ENCODE measurements at regions not wholly inside any gene's neighbourhood (a gene's known extent, or its start where the extent isn't known, plus 50 kb on each side); places are given as distances from the start of the nearest gene placed in this dataset.

- no peaks in the 10 kb centered on the region for H3K9me3 ChIP-seq
- no peak overlapping the region for H3K27ac ChIP-seq
- no peaks in the 10 kb centered on the region for H3K27me3 ChIP-seq
- TF ChIP-seq CTCF (IDR thresholded peaks at IDR 0.05) (no peak), POLR2AphosphoS5 (IDR thresholded peaks at IDR 0.05) (no peak), POLR2A (IDR thresholded peaks at IDR 0.05) (no peak), EP300 (IDR thresholded peaks at IDR 0.05; ENCODE audit: low read depth) (no peak)
- intact Hi-C loops (cut with DNase I; ENCODE audit: low total_unique reads) (no loop called here), in situ Hi-C loops (cut with MboI; ENCODE audit: low pct_ligation_motif_present in 1 of 4, low pct_unique_long_range_greater_than_20kb in 1 of 4, low sequenced_read_pairs in 3 of 4) (no loop called here)
- H3K36me3 ChIP-seq, result no peaks in the 10 kb centered on the region
- H3K4me3 ChIP-seq, result no peak overlapping the region
- H3K4me1 ChIP-seq, result peaks cover 0 to 14% (median 4%) of the 10 kb centered on the region in 4 donors
- DNase-seq, result no peak
Measured at GRCh38 chr1:90206260-90206659, 211.3 kb downstream of the ZNF326 start.

GRCh38 chr1:90204780-90205179 lies 209.9 kb downstream of the ZNF326 start:
- no peak overlapping the region for H3K4me3 ChIP-seq
- H3K27ac ChIP-seq, result no peak overlapping the region
- DNase-seq, result no peak
- H3K4me1 ChIP-seq, result peaks cover 0 to 20% (median 7%) of the 10 kb centered on the region in 4 donors
- TF ChIP-seq CTCF (IDR thresholded peaks at IDR 0.05) (no peak), POLR2A (IDR thresholded peaks at IDR 0.05) (no peak), POLR2AphosphoS5 (IDR thresholded peaks at IDR 0.05) (no peak), EP300 (IDR thresholded peaks at IDR 0.05; ENCODE audit: low read depth) (no peak)
- intact Hi-C loops (cut with DNase I; ENCODE audit: low total_unique reads), result no loop called here
- no peaks in the 10 kb centered on the region for H3K36me3 ChIP-seq
- no peaks in the 10 kb centered on the region for H3K27me3 ChIP-seq
- no peaks in the 10 kb centered on the region for H3K9me3 ChIP-seq
- WGBS, 2 donors (ENCODE audit: low coverage in 1 of 2), result 86 to 88% methylated on average over 1 to 2 of the region's 2 CpGs
- in situ Hi-C loops (cut with MboI; ENCODE audit: low pct_ligation_motif_present in 1 of 4, low pct_unique_long_range_greater_than_20kb in 1 of 4, low sequenced_read_pairs in 3 of 4), result no loop called here

GRCh38 chr1:90204023-90204590 lies 209.2 kb downstream of the ZNF326 start:
- no peaks in the 10 kb centered on the region for H3K9me3 ChIP-seq
- TF ChIP-seq CTCF (IDR thresholded peaks at IDR 0.05) (no peak), EP300 (IDR thresholded peaks at IDR 0.05; ENCODE audit: low read depth) (no peak), POLR2A (IDR thresholded peaks at IDR 0.05) (no peak), POLR2AphosphoS5 (IDR thresholded peaks at IDR 0.05) (no peak)
- WGBS, 2 donors (ENCODE audit: low coverage in 1 of 2), result 23 to 40% methylated on average over 1 to 2 of the region's 2 CpGs
- no peak overlapping the region for H3K4me3 ChIP-seq
- in situ Hi-C loops (cut with MboI; ENCODE audit: low pct_ligation_motif_present in 1 of 4, low pct_unique_long_range_greater_than_20kb in 1 of 4, low sequenced_read_pairs in 3 of 4), result no loop called here
- H3K4me1 ChIP-seq, result peaks cover 0 to 23% (median 8%) of the 10 kb centered on the region in 4 donors
- intact Hi-C loops (cut with DNase I; ENCODE audit: low total_unique reads), result no loop called here
- no peaks in the 10 kb centered on the region for H3K27me3 ChIP-seq
- no peak overlapping the region for H3K27ac ChIP-seq
- no peak for DNase-seq
- no peaks in the 10 kb centered on the region for H3K36me3 ChIP-seq

GRCh38 chr1:90201467-90202358 lies 206.8 kb downstream of the ZNF326 start:
- H3K27ac ChIP-seq, result peak overlapping the region in 3 of 4 donors; percentile 41 to 61 (median 55)

More at GRCh38 chr1:90201467-90202358, 206.8 kb downstream of the ZNF326 start:
- 25 to 41% methylated on average over 5 to 6 of the region's 6 CpGs for WGBS, 2 donors (ENCODE audit: low coverage in 1 of 2)
- peak; percentile 46 for DNase-seq
- H3K4me1 ChIP-seq, result peaks cover 0 to 31% (median 13%) of the 10 kb centered on the region in 4 donors
- H3K27me3 ChIP-seq, result no peaks in the 10 kb centered on the region
- no peaks in the 10 kb centered on the region for H3K36me3 ChIP-seq
- no peaks in the 10 kb centered on the region for H3K9me3 ChIP-seq
- in situ Hi-C loops (cut with MboI; ENCODE audit: low pct_ligation_motif_present in 1 of 4, low pct_unique_long_range_greater_than_20kb in 1 of 4, low sequenced_read_pairs in 3 of 4) (no loop called here), intact Hi-C loops (cut with DNase I; ENCODE audit: low total_unique reads) (no loop called here)
- peak overlapping the region in 2 of 4 donors; percentile 5 to 12 for H3K4me3 ChIP-seq
- TF ChIP-seq POLR2A (IDR thresholded peaks at IDR 0.05) (no peak), POLR2AphosphoS5 (IDR thresholded peaks at IDR 0.05) (peak in 1 of 3 donors; percentile 15), CTCF (IDR thresholded peaks at IDR 0.05) (no peak), EP300 (IDR thresholded peaks at IDR 0.05; ENCODE audit: low read depth) (no peak)

Measured in transverse colon (tissue), 4 donors.